ENCODE measurements at regions not wholly inside any gene's neighbourhood (a gene's known extent, or its start where the extent isn't known, plus 50 kb on each side); places are given as distances from the start of the nearest gene placed in this dataset.

DNA sequence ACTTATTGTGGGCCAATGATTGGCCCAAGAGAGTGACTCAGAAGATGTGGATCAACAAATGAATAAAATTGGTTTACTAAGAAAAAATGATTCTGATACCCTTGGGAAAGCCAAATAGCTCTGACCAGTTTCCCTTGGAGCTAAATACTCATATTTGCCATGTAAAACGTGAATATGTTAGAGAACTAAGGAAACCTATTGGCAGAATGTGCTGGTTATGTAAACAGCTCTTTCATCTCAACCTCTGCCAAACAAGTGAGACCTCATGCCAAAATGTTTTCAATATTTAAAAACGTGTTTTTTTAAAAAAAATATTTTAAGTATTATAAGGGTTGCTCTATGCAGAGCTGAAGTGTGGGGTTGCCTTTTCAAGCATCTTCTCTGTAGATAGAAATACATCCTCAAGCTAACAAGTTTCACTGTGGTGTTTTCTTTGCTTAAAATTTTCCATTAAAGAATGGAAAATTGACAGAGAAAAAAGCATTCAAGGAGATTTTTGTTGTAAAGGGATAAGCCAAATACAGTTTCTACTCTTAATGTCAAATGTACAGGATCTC is 186.9 kb upstream of the TUT7 start:
- Histone ChIP-seq H3K36me3 (replicated peaks in 1 of 2; ENCODE audit: control insufficient read depth in 1 of 2, insufficient read depth in 2 of 2, low read length in 2 of 2) (no peaks in the 10 kb centered on the region), H3K4me2 (ENCODE audit: low read depth, low read length) (no peak overlapping the region), H4K20me1 (ENCODE audit: insufficient read depth, low read length) (no peaks in the 10 kb centered on the region), H3K79me2 (ENCODE audit: insufficient read depth, low read length) (no peaks in the 10 kb centered on the region), H3K4me1 (ENCODE audit: insufficient read depth, low read length) (no peaks in the 10 kb centered on the region), H3K9ac (ENCODE audit: insufficient read depth, low read depth, low read length) (no peak overlapping the region), H3K4me3 (replicated peaks in 1 of 3; ENCODE audit: insufficient read depth in 1 of 3, low read depth in 2 of 3, low read length in 3 of 3) (no peak overlapping the region), H3K27me3 (ENCODE audit: control insufficient read depth in 1 of 2, insufficient read depth in 2 of 2, low read length in 2 of 2) (peaks cover 0 to 3% of the 10 kb centered on the region in 2 experiments; a peak in 2 of 5 replicates), H3K27ac (ENCODE audit: extremely low read length, insufficient read depth, low read length) (no peak overlapping the region), H2AFZ (ENCODE audit: low read length) (no peak overlapping the region), H3K9me3 (ENCODE audit: low read length) (no peaks in the 10 kb centered on the region)
- ATAC-seq: no peak
- no TSS peak for BruUV-seq (replicated peaks)
- no peak for DNase-seq (ENCODE audit: low spot score)
- 0% methylated on average over 2 of the region's 2 CpGs for WGBS (ENCODE audit: low lambda C conversion rate)
- ChIA-PET POLR2A (no interaction called here), CTCF (ENCODE audit: low intra/inter-chr PET ratio, low total read pairs) (no interaction called here)
- intact Hi-C loops (cut with micrococcal nuclease; ENCODE audit: unreplicated experiment) (no loop called here), in situ Hi-C loops (cut with HindIII; ENCODE audit: extremely low pct_ligation_motif_present, low pct_unique_long_range_greater_than_20kb) (no loop called here)
- no peak for FAIRE-seq
- no peak for TF ChIP-seq ZKSCAN5 (CRISPR knock-in tag; IDR thresholded peaks at IDR 0.05)
- no peak for TF ChIP-seq ZNF446 (CRISPR knock-in tag; IDR thresholded peaks at IDR 0.05)
- TF ChIP-seq HCFC1 (IDR thresholded peaks at IDR 0.05; ENCODE audit: low read depth, low read length): no peak
- no peak for TF ChIP-seq ZBTB20 (CRISPR knock-in tag; IDR thresholded peaks at IDR 0.05; ENCODE audit: borderline replicate concordance, low read depth)
- TF ChIP-seq SMARCE1 (IDR thresholded peaks at IDR 0.05; ENCODE audit: borderline replicate concordance): no peak
- TF ChIP-seq, protein P1, sequence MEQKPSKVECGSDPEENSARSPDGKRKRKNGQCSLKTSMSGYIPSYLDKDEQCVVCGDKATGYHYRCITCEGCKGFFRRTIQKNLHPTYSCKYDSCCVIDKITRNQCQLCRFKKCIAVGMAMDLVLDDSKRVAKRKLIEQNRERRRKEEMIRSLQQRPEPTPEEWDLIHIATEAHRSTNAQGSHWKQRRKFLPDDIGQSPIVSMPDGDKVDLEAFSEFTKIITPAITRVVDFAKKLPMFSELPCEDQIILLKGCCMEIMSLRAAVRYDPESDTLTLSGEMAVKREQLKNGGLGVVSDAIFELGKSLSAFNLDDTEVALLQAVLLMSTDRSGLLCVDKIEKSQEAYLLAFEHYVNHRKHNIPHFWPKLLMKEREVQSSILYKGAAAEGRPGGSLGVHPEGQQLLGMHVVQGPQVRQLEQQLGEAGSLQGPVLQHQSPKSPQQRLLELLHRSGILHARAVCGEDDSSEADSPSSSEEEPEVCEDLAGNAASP (CRISPR knock-in tag; IDR thresholded peaks at IDR 0.05; ENCODE audit: borderline replicate concordance): no peak
- TF ChIP-seq, protein P2, sequence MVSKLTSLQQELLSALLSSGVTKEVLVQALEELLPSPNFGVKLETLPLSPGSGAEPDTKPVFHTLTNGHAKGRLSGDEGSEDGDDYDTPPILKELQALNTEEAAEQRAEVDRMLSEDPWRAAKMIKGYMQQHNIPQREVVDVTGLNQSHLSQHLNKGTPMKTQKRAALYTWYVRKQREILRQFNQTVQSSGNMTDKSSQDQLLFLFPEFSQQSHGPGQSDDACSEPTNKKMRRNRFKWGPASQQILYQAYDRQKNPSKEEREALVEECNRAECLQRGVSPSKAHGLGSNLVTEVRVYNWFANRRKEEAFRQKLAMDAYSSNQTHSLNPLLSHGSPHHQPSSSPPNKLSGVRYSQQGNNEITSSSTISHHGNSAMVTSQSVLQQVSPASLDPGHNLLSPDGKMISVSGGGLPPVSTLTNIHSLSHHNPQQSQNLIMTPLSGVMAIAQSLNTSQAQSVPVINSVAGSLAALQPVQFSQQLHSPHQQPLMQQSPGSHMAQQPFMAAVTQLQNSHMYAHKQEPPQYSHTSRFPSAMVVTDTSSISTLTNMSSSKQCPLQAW (CRISPR knock-in tag; IDR thresholded peaks at IDR 0.05): no peak
- no peak for TF ChIP-seq ZBTB38 (CRISPR knock-in tag; IDR thresholded peaks at IDR 0.05)
- no peak for TF ChIP-seq MZF1 (CRISPR knock-in tag; IDR thresholded peaks at IDR 0.05; ENCODE audit: borderline replicate concordance)
- TF ChIP-seq MIXL1 (CRISPR knock-in tag; IDR thresholded peaks at IDR 0.05): no peak
- TF ChIP-seq, protein P3, sequence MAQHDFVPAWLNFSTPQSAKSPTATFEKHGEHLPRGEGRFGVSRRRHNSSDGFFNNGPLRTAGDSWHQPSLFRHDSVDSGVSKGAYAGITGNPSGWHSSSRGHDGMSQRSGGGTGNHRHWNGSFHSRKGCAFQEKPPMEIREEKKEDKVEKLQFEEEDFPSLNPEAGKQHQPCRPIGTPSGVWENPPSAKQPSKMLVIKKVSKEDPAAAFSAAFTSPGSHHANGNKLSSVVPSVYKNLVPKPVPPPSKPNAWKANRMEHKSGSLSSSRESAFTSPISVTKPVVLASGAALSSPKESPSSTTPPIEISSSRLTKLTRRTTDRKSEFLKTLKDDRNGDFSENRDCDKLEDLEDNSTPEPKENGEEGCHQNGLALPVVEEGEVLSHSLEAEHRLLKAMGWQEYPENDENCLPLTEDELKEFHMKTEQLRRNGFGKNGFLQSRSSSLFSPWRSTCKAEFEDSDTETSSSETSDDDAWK (CRISPR knock-in tag; IDR thresholded peaks at IDR 0.05): no peak

Measured in HepG2 (cell line).